ENCODE measurements at regions not wholly inside any gene's neighbourhood (a gene's known extent, or its start where the extent isn't known, plus 50 kb on each side); places are given as distances from the start of the nearest gene placed in this dataset.

GRCh38 chr5:110034056-110034600 is 344.4 kb downstream of the MAN2A1 start:
- no peak for TF ChIP-seq CTCF (IDR thresholded peaks at IDR 0.05; ENCODE audit: poor library complexity)
- TF ChIP-seq EZH2phosphoT487 (IDR thresholded peaks at IDR 0.05; ENCODE audit: low read depth, severe bottlenecking, unreplicated experiment) = no peak
- no peak for TF ChIP-seq EZH2 (IDR thresholded peaks at IDR 0.05; ENCODE audit: borderline replicate concordance)

Measured in hepatocyte (in vitro differentiated cells).